ENCODE measurements at regions not wholly inside any gene's neighbourhood (a gene's known extent, or its start where the extent isn't known, plus 50 kb on each side); places are given as distances from the start of the nearest gene placed in this dataset.

- no peak for TF ChIP-seq CTCF (IDR thresholded peaks at IDR 0.05; ENCODE audit: low read depth, low read length, missing control alignments)
- H3K4me3 ChIP-seq (ENCODE audit: low read depth, low read length): no peak overlapping the region
- in situ Hi-C loops (cut with HindIII; ENCODE audit: low sequenced_read_pairs): no loop called here
Observed at GRCh38 chr7:424301-424935, 95.2 kb downstream of the PDGFA start.

GRCh38 chr7:424961-425793 is 94.5 kb downstream of the PDGFA start:
- DNase-seq (ENCODE audit: low read depth): no peak
- TF ChIP-seq CTCF (IDR thresholded peaks at IDR 0.05; ENCODE audit: low read depth, low read length, missing control alignments): no peak
- in situ Hi-C loops (cut with HindIII; ENCODE audit: low sequenced_read_pairs): no loop called here
- no peak overlapping the region for H3K4me3 ChIP-seq (ENCODE audit: low read depth, low read length)

More at GRCh38 chr7:424301-424935, 95.2 kb downstream of the PDGFA start:
- DNase-seq (ENCODE audit: low read depth): no peak

- no peak overlapping the region for H3K4me3 ChIP-seq (ENCODE audit: low read depth, low read length)
- TF ChIP-seq CTCF (IDR thresholded peaks at IDR 0.05; ENCODE audit: low read depth, low read length, missing control alignments): no peak
- DNase-seq (ENCODE audit: low read depth): no peak
- in situ Hi-C loops (cut with HindIII; ENCODE audit: low sequenced_read_pairs): no loop called here
Observed at GRCh38 chr7:425794-426188, 93.9 kb downstream of the PDGFA start.

- TF ChIP-seq CTCF (IDR thresholded peaks at IDR 0.05; ENCODE audit: low read depth, low read length, missing control alignments): no peak
- in situ Hi-C loops (cut with HindIII; ENCODE audit: low sequenced_read_pairs): no loop called here
- no peak for DNase-seq (ENCODE audit: low read depth)
- no peak overlapping the region for H3K4me3 ChIP-seq (ENCODE audit: low read depth, low read length)
Observed at GRCh38 chr7:426510-426909, 93.1 kb downstream of the PDGFA start.

- no peak overlapping the region for H3K4me3 ChIP-seq (ENCODE audit: low read depth, low read length)
- no peak for DNase-seq (ENCODE audit: low read depth)
- no peak for TF ChIP-seq CTCF (IDR thresholded peaks at IDR 0.05; ENCODE audit: low read depth, low read length, missing control alignments)
- in situ Hi-C loops (cut with HindIII; ENCODE audit: low sequenced_read_pairs): no loop called here
Observed at GRCh38 chr7:427506-428103, 92.0 kb downstream of the PDGFA start.

DNA sequence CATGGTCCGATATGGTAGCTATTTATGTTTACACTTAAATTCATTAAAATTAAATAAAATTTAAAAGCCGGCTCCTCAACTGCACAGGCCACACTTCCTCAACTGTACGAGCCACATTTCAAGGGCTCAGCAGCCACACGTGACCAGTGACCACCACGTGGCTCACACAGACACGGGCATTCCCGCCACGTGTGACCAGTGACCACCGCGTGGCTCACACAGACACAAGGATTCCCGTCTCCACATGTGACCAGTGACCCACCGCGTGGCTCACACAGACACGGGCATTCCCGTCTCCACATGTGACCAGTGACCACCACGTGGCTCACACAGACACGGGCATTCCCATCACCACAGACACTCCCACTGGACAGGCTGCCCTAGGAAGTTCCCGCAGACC is 91.3 kb downstream of the PDGFA start:
- no peak for TF ChIP-seq CTCF (IDR thresholded peaks at IDR 0.05; ENCODE audit: low read depth, low read length, missing control alignments)
- DNase-seq (ENCODE audit: low read depth): no peak
- H3K4me3 ChIP-seq (ENCODE audit: low read depth, low read length): no peak overlapping the region
- in situ Hi-C loops (cut with HindIII; ENCODE audit: low sequenced_read_pairs): no loop called here
